Mucosa of descending colon (tissue), 3 donors: ENCODE measurements at regions not wholly inside any gene's neighbourhood (a gene's known extent, or its start where the extent isn't known, plus 50 kb on each side); places are given as distances from the start of the nearest gene placed in this dataset.
A peak's percentile ranks its signal among the peaks of the same experiment; 100 is the strongest.

Source experiments
- ATAC-seq: fragments of 200-7000 bp; cut with Tn5 transposase; one replicate; pipeline ENCODE4 v1.9.1; 2020; ENCODE audit warnings: mild to moderate bottlenecking, moderate library complexity
- DNase-seq, 3 donors: peaks; one replicate each; pipeline ENCODE4 v3.0.0-alpha.2; 2020
- H3K36me3 ChIP-seq: fragments of 200-600 bp; one replicate; pipeline ENCODE4 v1.8.0; 2021; ENCODE audit warnings: low read depth, mild to moderate bottlenecking
- H3K4me1 ChIP-seq: fragments of 200-600 bp; one replicate; pipeline ENCODE4 v1.8.0; 2021; ENCODE audit warnings: low read depth, mild to moderate bottlenecking
- H3K4me3 ChIP-seq: fragments of 200-600 bp; one replicate; pipeline ENCODE4 v1.8.0; 2021; ENCODE audit warnings: mild to moderate bottlenecking
- H3K9me3 ChIP-seq: fragments of 200-600 bp; one replicate; pipeline ENCODE4 v1.8.0; 2021; ENCODE audit warnings: mild to moderate bottlenecking
- intact Hi-C, 2 donors: fragments of 100-400 bp; cut with DNase I in 1 of 2; cut with micrococcal nuclease in 1 of 2; formaldehyde crosslinking; loops; one replicate each; pipeline versions ENCODE4 v1.11.0 to v1.11.1; 2022; cut with DNase I, micrococcal nuclease
- TF ChIP-seq, protein P1 (sequence below): fragments of 200-600 bp; IDR thresholded peaks from one replicate; pipeline ENCODE4 v1.8.0; 2022; ENCODE audit warnings: antibody characterized with exemption, mild to moderate bottlenecking
- donor health status: DM: no; HTN: no; CAD: no; lungs with moderate emphysema.
- donor health status: DM: no; HTN: no; CAD: no.
- donor health status: DM: no; HTN: yes; CAD: no.

- no peak for DNase-seq
- ATAC-seq, result peak; percentile 58
- H3K4me3 ChIP-seq, result no peak overlapping the region
- TF ChIP-seq, protein P1, sequence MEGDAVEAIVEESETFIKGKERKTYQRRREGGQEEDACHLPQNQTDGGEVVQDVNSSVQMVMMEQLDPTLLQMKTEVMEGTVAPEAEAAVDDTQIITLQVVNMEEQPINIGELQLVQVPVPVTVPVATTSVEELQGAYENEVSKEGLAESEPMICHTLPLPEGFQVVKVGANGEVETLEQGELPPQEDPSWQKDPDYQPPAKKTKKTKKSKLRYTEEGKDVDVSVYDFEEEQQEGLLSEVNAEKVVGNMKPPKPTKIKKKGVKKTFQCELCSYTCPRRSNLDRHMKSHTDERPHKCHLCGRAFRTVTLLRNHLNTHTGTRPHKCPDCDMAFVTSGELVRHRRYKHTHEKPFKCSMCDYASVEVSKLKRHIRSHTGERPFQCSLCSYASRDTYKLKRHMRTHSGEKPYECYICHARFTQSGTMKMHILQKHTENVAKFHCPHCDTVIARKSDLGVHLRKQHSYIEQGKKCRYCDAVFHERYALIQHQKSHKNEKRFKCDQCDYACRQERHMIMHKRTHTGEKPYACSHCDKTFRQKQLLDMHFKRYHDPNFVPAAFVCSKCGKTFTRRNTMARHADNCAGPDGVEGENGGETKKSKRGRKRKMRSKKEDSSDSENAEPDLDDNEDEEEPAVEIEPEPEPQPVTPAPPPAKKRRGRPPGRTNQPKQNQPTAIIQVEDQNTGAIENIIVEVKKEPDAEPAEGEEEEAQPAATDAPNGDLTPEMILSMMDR, result no peak
- intact Hi-C loops, result no loop called here
- no peaks in the 10 kb centered on the region for H3K36me3 ChIP-seq
- no peaks in the 10 kb centered on the region for H3K9me3 ChIP-seq
- H3K4me1 ChIP-seq, result peaks cover 31% of the 10 kb centered on the region
Observed at GRCh38 chr14:73795466-73795865, 56.2 kb upstream of the PTGR2 start.

- DNase-seq, result no peak
- Histone ChIP-seq H3K9me3 (no peaks in the 10 kb centered on the region), H3K4me3 (no peak overlapping the region), H3K4me1 (peaks cover 31% of the 10 kb centered on the region), H3K36me3 (no peaks in the 10 kb centered on the region)
- ATAC-seq, result no peak
- intact Hi-C loops, result no loop called here
- TF ChIP-seq, protein P1, result no peak
Observed at GRCh38 chr14:73794146-73794545, 57.5 kb upstream of the PTGR2 start.

GRCh38 chr14:73792481-73792880 lies 59.1 kb upstream of the PTGR2 start:
- Histone ChIP-seq H3K4me3 (no peak overlapping the region), H3K36me3 (no peaks in the 10 kb centered on the region), H3K9me3 (no peaks in the 10 kb centered on the region), H3K4me1 (peaks cover 33% of the 10 kb centered on the region)
- TF ChIP-seq, protein P1, result no peak
- no peak for ATAC-seq
- DNase-seq, result no peak
- intact Hi-C loops, result no loop called here

DNA sequence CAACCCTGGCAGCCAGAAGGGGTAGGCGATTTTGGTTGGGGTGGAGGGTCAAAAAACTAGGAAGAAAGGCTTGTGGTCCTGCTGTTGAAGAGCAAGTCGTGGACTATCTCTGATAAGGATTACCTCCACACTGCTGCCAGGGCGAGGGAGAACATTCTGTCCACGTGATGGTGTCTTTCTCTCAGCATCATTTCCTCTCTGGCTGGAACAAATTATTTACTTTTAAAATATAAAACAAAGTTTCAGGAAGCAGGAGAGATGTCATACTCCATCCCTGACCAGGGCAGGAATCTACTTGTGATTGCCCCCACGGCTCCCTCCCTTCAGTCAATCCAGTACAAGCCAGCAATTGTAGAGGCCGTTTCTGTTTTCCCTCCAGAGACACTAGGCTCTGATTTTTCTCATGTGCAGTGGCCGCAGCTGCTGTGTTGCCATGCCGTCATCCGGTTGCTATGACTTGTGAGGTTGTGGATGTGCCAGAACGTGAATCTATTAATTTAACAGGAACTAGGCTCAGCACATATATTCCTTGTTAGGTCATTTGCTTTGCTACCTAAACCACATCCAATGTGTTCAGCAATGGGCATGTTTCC lies 61.5 kb upstream of the PTGR2 start:
- peak in 1 of 3 donors; percentile 35 for DNase-seq
- H3K36me3 ChIP-seq, result no peaks in the 10 kb centered on the region
- TF ChIP-seq, protein P1, result no peak
- peaks cover 26% of the 10 kb centered on the region for H3K4me1 ChIP-seq
- intact Hi-C loops, result no loop called here
- ATAC-seq, result no peak
- no peak overlapping the region for H3K4me3 ChIP-seq
- H3K9me3 ChIP-seq, result no peaks in the 10 kb centered on the region

DNA sequence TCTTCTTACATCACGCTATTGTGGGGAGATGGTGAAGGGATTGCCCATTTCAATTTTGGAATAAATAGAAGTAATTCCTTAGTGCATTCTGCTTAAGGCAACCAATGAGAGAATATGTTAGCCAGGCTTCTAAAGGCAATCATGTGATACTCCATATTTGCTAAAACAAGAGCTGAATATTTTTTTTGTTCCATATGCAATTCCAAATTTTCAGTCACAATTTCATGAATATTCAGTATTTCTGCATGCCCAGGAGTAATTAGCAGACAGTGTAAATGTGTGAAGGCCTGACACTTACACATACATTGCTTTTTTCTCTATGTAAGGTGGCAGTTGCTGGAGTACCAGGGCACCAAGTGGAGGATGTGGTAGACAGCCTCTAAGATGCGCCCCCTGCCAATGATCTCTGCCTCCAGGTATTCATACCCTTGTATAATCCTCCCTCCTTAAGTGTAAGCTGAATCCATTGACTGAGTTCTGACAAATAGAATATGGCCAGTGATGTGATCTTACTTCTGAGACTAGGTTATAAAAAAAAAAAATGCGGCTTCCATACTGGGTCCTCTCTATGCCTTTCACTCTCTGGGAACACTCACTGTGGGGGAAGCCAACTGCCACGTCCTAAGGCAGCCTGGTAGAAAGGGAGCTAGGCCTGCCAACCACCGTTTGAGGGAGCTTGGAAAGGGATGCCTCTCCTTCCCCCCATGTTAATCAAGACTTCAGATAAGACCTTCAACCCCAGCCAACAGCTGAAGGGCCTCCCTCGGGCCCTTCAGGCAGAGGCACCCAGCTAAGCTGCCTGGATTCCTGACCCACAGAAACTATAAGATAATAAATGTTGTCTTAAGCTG lies 62.7 kb upstream of the PTGR2 start:
- no peak for ATAC-seq
- TF ChIP-seq, protein P1, result no peak
- Histone ChIP-seq H3K36me3 (no peaks in the 10 kb centered on the region), H3K9me3 (no peaks in the 10 kb centered on the region), H3K4me1 (peaks cover 32% of the 10 kb centered on the region), H3K4me3 (no peak overlapping the region)
- DNase-seq, result no peak
- intact Hi-C loops, result no loop called here
